ENCODE measurements at regions not wholly inside any gene's neighbourhood (a gene's known extent, or its start where the extent isn't known, plus 50 kb on each side); places are given as distances from the start of the nearest gene placed in this dataset.

DNA sequence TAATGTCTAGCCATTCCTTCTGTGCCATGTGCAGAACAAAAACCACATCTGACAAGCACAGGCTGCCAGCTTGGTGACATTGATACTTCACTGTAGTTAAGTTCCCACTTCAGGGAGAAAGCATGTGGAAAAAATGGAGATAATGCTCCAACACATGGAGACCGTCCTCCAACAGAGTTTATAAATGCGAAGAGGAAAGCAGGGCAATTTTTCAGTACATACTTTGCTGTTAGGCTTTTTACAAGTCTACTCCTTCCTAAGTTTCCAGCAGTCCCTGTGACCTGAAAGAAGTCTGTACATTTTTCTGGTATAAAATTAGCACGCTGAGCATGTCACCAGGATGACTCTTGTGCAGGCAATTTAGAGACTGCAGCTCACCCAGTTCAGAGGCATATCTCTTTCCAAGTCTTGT, 766.9 kb upstream of the IGFBP7 start:
- peaks cover 1% of the 10 kb centered on the region for H3K9me3 Mint-ChIP-seq
- no peaks in the 10 kb centered on the region for H3K27me3 Mint-ChIP-seq
- H3K36me3 Mint-ChIP-seq: no peaks in the 10 kb centered on the region
- H3K4me1 Mint-ChIP-seq: no peaks in the 10 kb centered on the region
- no peak overlapping the region for H3K27ac Mint-ChIP-seq
- H3K4me3 Mint-ChIP-seq: no peak overlapping the region
- no peak for DNase-seq
- CTCF ChIA-PET: no interaction called here

DNA sequence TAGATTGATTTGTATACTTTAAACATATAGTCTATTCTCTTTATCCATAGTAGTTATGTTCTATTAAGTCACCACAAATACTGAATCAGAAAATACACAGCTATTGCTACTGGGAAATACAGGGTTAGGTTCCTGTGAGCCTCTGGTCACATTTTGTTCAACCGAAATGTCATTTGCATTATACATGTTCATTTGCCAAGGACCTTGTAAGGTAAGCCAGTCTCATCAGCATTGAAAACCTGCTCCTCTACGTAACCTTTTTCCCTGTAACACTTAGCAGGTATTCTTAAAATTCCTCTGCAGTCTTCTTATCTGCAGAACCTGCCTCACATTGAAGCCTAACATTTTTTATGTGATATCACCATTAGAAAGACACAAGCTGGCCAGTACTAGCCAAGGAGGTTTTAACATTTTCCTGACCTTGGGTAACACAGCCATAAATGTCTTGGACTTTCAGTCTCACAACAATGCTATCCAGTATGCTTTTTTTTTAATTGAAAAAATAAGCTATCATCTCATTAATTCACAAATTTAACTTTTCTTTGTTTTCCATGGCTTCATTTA, 765.7 kb upstream of the IGFBP7 start:
- CTCF ChIA-PET: no interaction called here
- Mint-ChIP-seq H3K9me3 (peaks cover under 1% of the 10 kb centered on the region), H3K4me1 (no peaks in the 10 kb centered on the region), H3K36me3 (no peaks in the 10 kb centered on the region), H3K4me3 (no peak overlapping the region), H3K27ac (no peak overlapping the region), H3K27me3 (no peaks in the 10 kb centered on the region)
- no peak for DNase-seq

DNA sequence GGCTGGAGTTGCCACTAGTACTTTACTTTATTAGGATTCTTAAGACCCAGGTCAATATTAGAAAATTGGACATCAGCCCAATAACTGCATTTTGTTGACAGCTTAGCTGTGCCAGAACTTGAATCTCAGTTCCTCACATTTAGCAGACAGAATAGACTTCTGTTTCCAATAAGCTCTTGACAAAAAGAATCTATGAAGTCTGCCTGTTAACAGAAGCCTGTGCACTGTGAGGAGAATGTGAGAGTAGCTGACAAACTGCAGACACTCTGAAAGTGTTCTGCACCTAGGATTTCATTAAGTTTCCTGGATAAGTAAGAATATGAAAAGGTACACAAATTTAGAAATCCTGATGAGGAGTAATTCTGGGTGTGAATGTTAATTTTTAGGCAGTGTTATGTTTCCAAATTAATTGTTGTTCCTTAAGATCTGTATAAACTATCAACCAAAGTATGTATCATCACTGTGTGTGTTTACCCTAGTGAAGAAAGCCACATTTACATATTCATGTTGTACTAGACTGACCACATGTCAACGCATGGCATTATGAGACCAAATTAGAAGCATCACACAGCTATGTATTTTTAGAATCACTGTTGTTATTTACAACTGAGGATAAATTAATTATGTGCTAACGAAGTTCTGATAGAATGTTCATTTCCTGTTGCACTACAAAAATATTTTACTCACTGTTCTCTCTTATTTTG, 756.4 kb upstream of the IGFBP7 start:
- H3K27me3 Mint-ChIP-seq: no peaks in the 10 kb centered on the region
- no peak for DNase-seq
- no peak overlapping the region for H3K27ac Mint-ChIP-seq
- CTCF ChIA-PET: no interaction called here
- no peak overlapping the region for H3K4me3 Mint-ChIP-seq
- H3K4me1 Mint-ChIP-seq: no peaks in the 10 kb centered on the region
- peaks cover 2% of the 10 kb centered on the region for H3K9me3 Mint-ChIP-seq
- H3K36me3 Mint-ChIP-seq: no peaks in the 10 kb centered on the region

DNA sequence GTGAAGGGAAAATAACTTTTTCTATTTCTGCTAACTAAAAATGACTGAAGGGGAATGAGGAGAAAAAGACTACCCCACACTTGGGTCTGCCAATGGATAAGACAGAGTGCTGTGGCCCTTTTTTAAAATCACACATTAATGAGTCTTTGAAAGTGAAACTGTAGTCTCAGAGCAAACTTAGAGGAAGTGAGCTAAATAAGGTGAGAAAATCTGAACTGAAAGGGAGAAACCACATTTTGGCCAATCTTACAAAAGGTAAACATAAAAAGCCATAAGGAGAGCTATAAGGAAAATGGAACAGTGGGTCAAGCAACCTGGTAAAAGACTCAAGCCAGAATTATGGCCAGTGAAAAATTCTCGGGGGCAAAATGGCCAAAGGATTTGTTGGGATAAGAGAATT, 755.1 kb upstream of the IGFBP7 start:
- Mint-ChIP-seq H3K36me3 (no peaks in the 10 kb centered on the region), H3K27me3 (no peaks in the 10 kb centered on the region), H3K4me3 (no peak overlapping the region), H3K9me3 (peaks cover 2% of the 10 kb centered on the region), H3K27ac (no peak overlapping the region), H3K4me1 (no peaks in the 10 kb centered on the region)
- CTCF ChIA-PET: no interaction called here
- no peak for DNase-seq

DNA sequence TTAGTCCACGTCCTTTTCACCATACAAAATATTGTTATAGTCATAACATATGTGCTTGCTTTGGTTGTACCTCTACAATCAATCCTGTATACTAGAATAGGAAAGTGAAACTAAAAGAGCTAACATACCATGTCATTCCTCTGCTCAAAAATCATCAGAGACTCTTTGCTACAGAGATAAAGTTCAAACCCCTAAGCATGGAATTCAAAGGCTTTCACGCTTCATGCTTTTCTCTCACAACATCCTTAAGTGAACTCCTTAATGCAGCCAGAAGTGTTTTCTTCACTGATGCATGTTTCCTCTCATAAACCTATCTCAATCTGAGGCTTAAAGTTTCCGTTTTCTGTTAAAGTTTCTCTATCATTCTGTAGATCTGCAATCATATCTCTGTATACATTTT, 744.6 kb upstream of the IGFBP7 start:
- H3K27ac Mint-ChIP-seq: no peak overlapping the region
- DNase-seq: no peak
- H3K9me3 Mint-ChIP-seq: no peaks in the 10 kb centered on the region
- H3K4me1 Mint-ChIP-seq: no peaks in the 10 kb centered on the region
- CTCF ChIA-PET: no interaction called here
- H3K4me3 Mint-ChIP-seq: no peak overlapping the region
- no peaks in the 10 kb centered on the region for H3K36me3 Mint-ChIP-seq
- no peaks in the 10 kb centered on the region for H3K27me3 Mint-ChIP-seq

DNA sequence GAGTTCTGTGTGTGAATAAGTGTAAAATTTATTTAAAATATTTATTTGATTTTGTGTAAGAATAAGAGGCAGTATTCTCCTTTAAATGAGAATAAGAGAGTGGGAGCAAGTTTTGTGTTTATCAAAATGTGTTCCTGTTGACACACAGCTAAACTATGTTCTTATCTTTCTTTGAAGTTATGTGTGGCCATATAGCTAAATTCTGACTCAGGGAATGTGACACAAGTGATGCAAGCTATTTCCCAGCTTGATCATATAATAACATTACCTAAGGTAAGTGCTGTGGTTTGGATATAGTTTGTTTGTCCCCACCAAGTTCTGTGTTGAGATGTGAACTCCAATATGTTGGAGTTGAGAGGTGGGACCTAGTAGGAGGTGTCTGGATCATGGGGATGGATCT, 740.0 kb upstream of the IGFBP7 start:
- H3K27ac Mint-ChIP-seq: no peak overlapping the region
- CTCF ChIA-PET: no interaction called here
- no peaks in the 10 kb centered on the region for H3K36me3 Mint-ChIP-seq
- no peak overlapping the region for H3K4me3 Mint-ChIP-seq
- DNase-seq: no peak
- H3K9me3 Mint-ChIP-seq: peaks cover 4% of the 10 kb centered on the region
- no peaks in the 10 kb centered on the region for H3K4me1 Mint-ChIP-seq
- H3K27me3 Mint-ChIP-seq: no peaks in the 10 kb centered on the region

DNA sequence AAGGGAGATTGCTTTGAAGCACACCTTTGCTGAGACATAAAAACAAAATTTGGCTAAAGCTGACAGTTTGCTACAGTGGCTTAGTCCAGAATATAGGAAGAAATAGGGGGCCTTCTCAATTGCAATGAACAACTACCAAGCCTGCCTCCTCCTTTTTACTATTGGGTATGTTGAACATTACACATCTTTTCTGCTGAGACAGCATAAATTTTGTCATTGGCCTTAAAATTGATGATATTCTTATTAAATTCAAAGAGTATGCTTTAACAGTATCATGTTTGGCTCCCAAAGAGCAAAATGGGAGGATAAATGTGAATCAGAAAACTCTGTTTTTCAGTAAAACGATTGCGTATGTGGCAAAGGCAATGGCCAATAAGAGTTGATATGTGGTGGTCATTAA, 721.9 kb upstream of the IGFBP7 start:
- H3K27me3 Mint-ChIP-seq: no peaks in the 10 kb centered on the region
- no peaks in the 10 kb centered on the region for H3K4me1 Mint-ChIP-seq
- H3K36me3 Mint-ChIP-seq: no peaks in the 10 kb centered on the region
- H3K27ac Mint-ChIP-seq: no peak overlapping the region
- DNase-seq: no peak
- H3K4me3 Mint-ChIP-seq: no peak overlapping the region
- CTCF ChIA-PET: no interaction called here
- H3K9me3 Mint-ChIP-seq: no peaks in the 10 kb centered on the region

DNA sequence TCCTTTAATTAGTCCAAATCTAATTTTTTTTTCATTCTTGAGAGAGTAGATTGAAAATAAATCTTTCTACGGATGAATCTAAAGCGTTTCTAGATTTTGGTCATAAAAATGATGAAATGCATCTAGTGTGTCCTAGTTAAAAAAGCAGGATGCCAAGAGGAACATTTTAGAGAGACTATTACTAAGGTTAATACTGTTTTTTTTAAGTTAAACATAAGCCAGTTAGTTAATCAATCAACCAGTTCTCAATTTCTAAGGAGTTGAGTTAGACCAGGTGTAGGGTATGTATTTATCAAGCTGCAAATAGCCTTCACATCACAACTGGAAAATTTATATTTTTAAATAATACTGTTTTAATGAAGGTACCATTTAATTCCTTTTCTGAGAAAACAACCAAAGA, 679.5 kb upstream of the IGFBP7 start:
- CTCF ChIA-PET: no interaction called here
- Mint-ChIP-seq H3K4me3 (no peak overlapping the region), H3K9me3 (peaks cover 2% of the 10 kb centered on the region)

DNA sequence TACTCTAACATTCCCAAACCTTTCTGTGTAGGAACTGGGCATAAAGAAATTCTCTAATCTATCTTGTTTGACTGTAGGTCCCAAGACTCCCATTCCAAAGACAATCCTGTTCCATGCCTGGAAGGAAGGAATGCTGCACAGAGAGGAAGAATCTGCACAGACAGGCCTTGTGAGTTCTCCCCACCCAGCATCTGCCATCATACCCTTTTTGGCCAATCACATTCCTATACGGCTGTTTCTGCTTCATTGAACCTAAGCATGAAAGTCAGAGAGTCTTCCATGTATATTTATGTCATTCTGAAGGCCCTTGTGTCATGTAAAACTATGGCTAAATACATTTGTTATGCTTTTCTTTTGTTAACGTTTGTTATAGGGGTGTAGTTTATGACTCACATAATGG, 667.7 kb upstream of the IGFBP7 start:
- CTCF ChIA-PET: no interaction called here
- no peak for DNase-seq
- no peaks in the 10 kb centered on the region for H3K27me3 Mint-ChIP-seq
- peaks cover 2% of the 10 kb centered on the region for H3K9me3 Mint-ChIP-seq
- H3K4me1 Mint-ChIP-seq: no peaks in the 10 kb centered on the region
- H3K36me3 Mint-ChIP-seq: no peaks in the 10 kb centered on the region
- no peak overlapping the region for H3K4me3 Mint-ChIP-seq
- no peak overlapping the region for H3K27ac Mint-ChIP-seq

More for the DNA sequence above, 679.5 kb upstream of the IGFBP7 start:
- Mint-ChIP-seq H3K36me3 (no peaks in the 10 kb centered on the region), H3K27me3 (no peaks in the 10 kb centered on the region), H3K27ac (no peak overlapping the region), H3K4me1 (no peaks in the 10 kb centered on the region)
- no peak for DNase-seq

DNA sequence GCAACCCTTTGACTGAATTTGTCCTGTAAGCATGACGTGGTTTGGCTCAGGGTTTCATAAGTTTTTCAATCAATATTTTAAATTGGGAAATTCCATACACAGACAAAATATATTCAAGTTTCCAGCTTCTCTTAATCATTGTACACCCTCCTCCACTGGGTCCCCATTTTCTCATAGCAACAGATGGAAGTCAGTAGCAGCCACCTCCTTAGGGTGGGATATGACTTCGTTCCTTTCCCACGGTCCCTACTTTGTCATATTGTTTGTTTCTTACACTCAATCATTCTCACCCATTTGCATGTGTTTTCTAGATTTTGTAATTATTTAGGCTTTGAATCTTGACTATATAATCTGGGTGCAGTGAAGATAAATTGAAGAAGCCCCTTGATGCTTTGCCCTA, 664.5 kb upstream of the IGFBP7 start:
- Mint-ChIP-seq H3K27ac (no peak overlapping the region), H3K36me3 (no peaks in the 10 kb centered on the region), H3K9me3 (no peaks in the 10 kb centered on the region), H3K4me3 (no peak overlapping the region), H3K27me3 (no peaks in the 10 kb centered on the region), H3K4me1 (no peaks in the 10 kb centered on the region)
- DNase-seq: no peak
- CTCF ChIA-PET: no interaction called here

DNA sequence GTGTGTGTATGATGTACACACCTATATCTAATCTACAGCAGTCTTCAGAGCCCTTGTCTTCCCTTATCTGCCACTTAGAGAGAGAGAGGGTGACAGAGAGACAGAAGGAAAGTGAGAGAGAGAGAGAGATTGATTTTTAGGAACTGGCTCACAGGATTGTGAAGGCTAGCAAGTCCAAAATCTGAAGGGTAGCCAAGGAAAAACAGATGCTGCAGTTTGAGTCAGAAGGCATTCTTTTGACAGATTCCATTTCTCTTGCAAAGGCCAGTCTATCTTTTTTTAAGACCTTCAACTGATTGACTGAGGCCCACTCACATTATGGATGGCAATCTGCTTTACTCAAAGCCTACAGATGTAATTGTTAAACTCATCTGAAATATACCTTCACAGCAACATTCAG, 664.0 kb upstream of the IGFBP7 start:
- Mint-ChIP-seq H3K36me3 (no peaks in the 10 kb centered on the region), H3K9me3 (no peaks in the 10 kb centered on the region), H3K27ac (no peak overlapping the region), H3K4me1 (no peaks in the 10 kb centered on the region), H3K4me3 (no peak overlapping the region), H3K27me3 (no peaks in the 10 kb centered on the region)
- CTCF ChIA-PET: no interaction called here
- DNase-seq: no peak

DNA sequence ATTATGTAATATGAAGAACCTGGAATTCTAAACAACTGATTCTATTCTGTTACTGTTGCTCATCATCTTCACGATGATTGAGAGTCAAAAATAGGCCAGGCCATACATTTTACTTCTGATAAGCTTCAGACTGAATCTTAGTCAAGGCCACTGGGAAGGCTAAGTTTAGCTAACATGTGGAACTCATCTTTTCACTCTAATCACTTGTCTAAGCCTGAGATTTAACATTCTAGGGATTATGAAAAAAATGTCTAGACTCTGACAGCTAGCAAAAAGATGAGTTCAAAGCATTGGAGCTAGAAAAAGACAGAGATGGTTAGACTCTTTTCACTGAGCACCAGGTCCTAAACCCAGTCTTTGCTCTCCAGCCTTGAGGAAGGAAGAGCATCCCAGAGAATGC, 656.2 kb upstream of the IGFBP7 start:
- peaks cover 7% of the 10 kb centered on the region for H3K9me3 Mint-ChIP-seq
- CTCF ChIA-PET: interaction anchor here (0.8 kb wide), 1 partner anchor 15 kb away, joined by 3 read pairs; no protein-coding TSS in a partner anchor
- no peaks in the 10 kb centered on the region for H3K4me1 Mint-ChIP-seq
- H3K4me3 Mint-ChIP-seq: no peak overlapping the region
- DNase-seq: no peak
- H3K27me3 Mint-ChIP-seq: no peaks in the 10 kb centered on the region
- no peaks in the 10 kb centered on the region for H3K36me3 Mint-ChIP-seq
- H3K27ac Mint-ChIP-seq: no peak overlapping the region

DNA sequence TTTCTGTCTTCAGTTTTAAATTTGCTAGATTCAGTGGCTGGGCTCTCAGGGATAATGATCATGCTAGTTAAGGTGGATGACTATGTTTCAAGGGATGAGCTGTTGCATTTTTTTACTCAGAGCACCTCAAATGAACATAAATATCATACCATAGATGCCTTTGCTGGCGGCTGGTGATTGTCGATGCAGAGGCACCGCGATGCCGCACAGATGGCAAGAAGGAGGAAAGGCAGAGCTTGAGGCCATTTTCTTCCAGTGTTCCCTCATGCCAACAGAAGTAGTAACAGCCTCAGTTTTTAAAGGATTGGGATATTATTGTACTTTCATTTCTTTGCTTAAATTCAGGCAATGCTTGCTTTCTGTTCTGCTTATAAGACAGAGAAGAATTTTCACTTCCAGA, 654.7 kb upstream of the IGFBP7 start:
- Mint-ChIP-seq H3K36me3 (no peaks in the 10 kb centered on the region), H3K27me3 (no peaks in the 10 kb centered on the region), H3K4me3 (no peak overlapping the region), H3K9me3 (peaks cover 9% of the 10 kb centered on the region), H3K4me1 (no peaks in the 10 kb centered on the region), H3K27ac (no peak overlapping the region)
- DNase-seq: no peak
- CTCF ChIA-PET: no interaction called here

DNA sequence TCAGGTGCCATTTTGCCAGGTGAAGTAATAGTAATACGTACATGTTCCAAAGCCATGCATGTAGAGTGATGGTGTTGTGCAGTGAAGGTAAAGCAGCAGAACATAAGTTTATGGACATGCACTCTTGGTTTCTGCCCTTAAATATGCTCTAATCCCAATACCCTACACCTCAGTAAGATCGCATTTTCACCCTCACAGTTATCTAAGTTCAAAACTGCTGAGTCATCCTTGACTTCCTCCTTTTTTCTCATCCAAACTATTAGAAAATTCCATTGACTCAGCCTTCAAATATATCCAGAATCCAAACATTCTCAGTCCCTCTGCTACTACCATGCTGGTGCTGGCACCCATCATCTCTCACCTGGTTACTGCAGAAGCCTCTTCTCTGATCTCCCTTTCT, 652.9 kb upstream of the IGFBP7 start:
- no peaks in the 10 kb centered on the region for H3K36me3 Mint-ChIP-seq
- H3K4me3 Mint-ChIP-seq: no peak overlapping the region
- no peak for DNase-seq
- H3K9me3 Mint-ChIP-seq: peaks cover 9% of the 10 kb centered on the region
- CTCF ChIA-PET: no interaction called here
- H3K27me3 Mint-ChIP-seq: no peaks in the 10 kb centered on the region
- H3K4me1 Mint-ChIP-seq: no peaks in the 10 kb centered on the region
- H3K27ac Mint-ChIP-seq: no peak overlapping the region

DNA sequence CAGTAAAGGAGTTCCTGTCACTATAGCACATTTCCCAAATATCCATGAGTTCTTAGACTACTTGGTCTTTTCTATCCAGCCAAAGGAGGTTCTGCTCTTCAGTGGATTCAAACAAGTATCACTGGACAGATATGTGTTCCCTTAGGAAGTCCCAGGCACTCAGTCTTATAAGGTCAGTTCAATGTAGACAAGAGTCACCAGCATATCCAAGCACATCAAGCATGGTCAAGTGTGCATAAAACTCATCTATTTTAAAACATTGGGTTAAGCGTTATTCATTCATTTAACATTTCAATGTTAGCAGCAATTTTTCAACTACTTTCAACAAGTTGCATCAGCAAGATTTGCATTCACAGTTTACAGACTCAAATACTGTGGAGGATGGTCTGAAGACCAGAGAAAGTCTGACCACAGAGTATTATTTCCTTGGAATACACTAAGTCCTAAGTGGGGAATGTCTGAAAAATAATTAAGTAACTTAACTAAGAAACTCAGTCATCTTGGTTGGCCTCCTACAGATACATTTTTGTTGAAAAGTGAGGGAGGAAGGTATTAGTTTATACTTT, 630.5 kb upstream of the IGFBP7 start:
- Mint-ChIP-seq H3K9me3 (peaks cover 6% of the 10 kb centered on the region), H3K36me3 (no peaks in the 10 kb centered on the region), H3K27ac (no peak overlapping the region), H3K4me3 (no peak overlapping the region), H3K27me3 (no peaks in the 10 kb centered on the region), H3K4me1 (no peaks in the 10 kb centered on the region)
- CTCF ChIA-PET: no interaction called here
- no peak for DNase-seq
